ENCODE measurements at regions not wholly inside any gene's neighbourhood (a gene's known extent, or its start where the extent isn't known, plus 50 kb on each side); places are given as distances from the start of the nearest gene placed in this dataset.

GRCh38 chr4:95614684-95615205 lies 66.0 kb upstream of the UNC5C start:
- H3K4me1 Mint-ChIP-seq: peaks cover 5% of the 10 kb centered on the region; the same call in 2 of the 3 replicates
- no peaks in the 10 kb centered on the region; the same call in 1 of the 2 replicates for H3K9me2 ChIP-seq (ENCODE audit: insufficient read depth)
- no peak overlapping the region for H3K27ac Mint-ChIP-seq

GRCh38 chr4:95610061-95610569 lies 61.3 kb upstream of the UNC5C start:
- Mint-ChIP-seq H3K4me3 (no peak overlapping the region), H3K9me3 (peaks cover 4% of the 10 kb centered on the region; the same call in 1 of the 3 replicates), H3K4me1 (peaks cover 6% of the 10 kb centered on the region; the same call in 2 of the 3 replicates), H3K27ac (no peak overlapping the region), H3K27me3 (ENCODE audit: insufficient read depth, low read depth, poor library complexity) (peaks cover 4% of the 10 kb centered on the region), H3K36me3 (ENCODE audit: low read depth) (no peaks in the 10 kb centered on the region; the same call in 2 of the 3 replicates)
- no peaks in the 10 kb centered on the region for H3F3A ChIP-seq (replicated peaks; ENCODE audit: low read depth)
- DNase-seq (ENCODE audit: low spot score): no peak
- H3K9me2 ChIP-seq (ENCODE audit: insufficient read depth): no peaks in the 10 kb centered on the region
- no peaks in the 10 kb centered on the region for H3K36me3 ChIP-seq (ENCODE audit: insufficient read depth)
- no peaks in the 10 kb centered on the region; the same call in 1 of the 2 replicates for H3K4me1 ChIP-seq (ENCODE audit: insufficient read depth)
- H4K20me1 ChIP-seq (replicated peaks; ENCODE audit: insufficient read depth): no peaks in the 10 kb centered on the region
- H3K4me3 ChIP-seq: no peak overlapping the region
- no peak for TF ChIP-seq JUNB (IDR thresholded peaks at IDR 0.05; ENCODE audit: unreplicated experiment)
- TF ChIP-seq ZNF331 (CRISPR knock-in tag; IDR thresholded peaks at IDR 0.05; ENCODE audit: low read depth): no peak
- no peak overlapping the region for H3K4me2 ChIP-seq
- no peak for ATAC-seq
- no peaks in the 10 kb centered on the region for H3K79me2 ChIP-seq (replicated peaks; ENCODE audit: insufficient read depth)
- no peaks in the 10 kb centered on the region for H3K27me3 ChIP-seq (ENCODE audit: insufficient read depth)
- peak overlapping the region; percentile 4; the same call in 1 of the 2 replicates for H2AFZ ChIP-seq
- H3K27ac ChIP-seq (ENCODE audit: low read depth): no peak overlapping the region

More at GRCh38 chr4:95614684-95615205, 66.0 kb upstream of the UNC5C start:
- no peaks in the 10 kb centered on the region for H4K20me1 ChIP-seq (replicated peaks; ENCODE audit: insufficient read depth)
- H3K4me2 ChIP-seq: no peak overlapping the region
- H3K27me3 Mint-ChIP-seq (ENCODE audit: insufficient read depth, low read depth, poor library complexity): peaks cover 2% of the 10 kb centered on the region
- H3K9me3 Mint-ChIP-seq: peaks cover 3% of the 10 kb centered on the region; the same call in 1 of the 3 replicates
- H3K79me2 ChIP-seq (replicated peaks; ENCODE audit: insufficient read depth): no peaks in the 10 kb centered on the region
- H3K36me3 ChIP-seq (ENCODE audit: insufficient read depth): no peaks in the 10 kb centered on the region
- no peak for DNase-seq (ENCODE audit: low spot score)
- no peaks in the 10 kb centered on the region for H3K27me3 ChIP-seq (ENCODE audit: insufficient read depth)
- no peaks in the 10 kb centered on the region for H3F3A ChIP-seq (replicated peaks; ENCODE audit: low read depth)
- no peak overlapping the region for H3K4me3 ChIP-seq
- H3K27ac ChIP-seq (ENCODE audit: low read depth): no peak overlapping the region
- ATAC-seq: no peak
- TF ChIP-seq ZNF331 (CRISPR knock-in tag; IDR thresholded peaks at IDR 0.05; ENCODE audit: low read depth) (no peak), CTCF (conservative IDR thresholded peaks at IDR 0.05; ENCODE audit: low read depth in 2 of 2) (no peak), EZH2phosphoT487 (IDR thresholded peaks at IDR 0.05; ENCODE audit: unreplicated experiment) (no peak), CREB1 (CRISPR knock-in tag; IDR thresholded peaks at IDR 0.05; ENCODE audit: low read depth) (no peak), POLR2AphosphoS5 (IDR thresholded peaks at IDR 0.05; ENCODE audit: low read depth) (no peak), STAT1 (IDR thresholded peaks at IDR 0.05; ENCODE audit: unreplicated experiment) (no peak)
- H3K36me3 Mint-ChIP-seq (ENCODE audit: low read depth): no peaks in the 10 kb centered on the region
- no peak overlapping the region for H3K4me3 Mint-ChIP-seq
- no peaks in the 10 kb centered on the region; the same call in 1 of the 2 replicates for H3K4me1 ChIP-seq (ENCODE audit: insufficient read depth)
- no peak overlapping the region for H2AFZ ChIP-seq

- no peaks in the 10 kb centered on the region for H3K79me2 ChIP-seq (replicated peaks; ENCODE audit: insufficient read depth)
- H3K27ac Mint-ChIP-seq: no peak overlapping the region
- H3K4me1 ChIP-seq (ENCODE audit: insufficient read depth): no peaks in the 10 kb centered on the region; the same call in 1 of the 2 replicates
- peaks cover 6% of the 10 kb centered on the region; the same call in 2 of the 3 replicates for H3K4me1 Mint-ChIP-seq
- no peak for DNase-seq (ENCODE audit: low spot score)
- no peak for ATAC-seq
- H3K27ac ChIP-seq (ENCODE audit: low read depth): no peak overlapping the region
- H2AFZ ChIP-seq: no peak overlapping the region
- peaks cover 4% of the 10 kb centered on the region; the same call in 1 of the 3 replicates for H3K9me3 Mint-ChIP-seq
- H3K36me3 Mint-ChIP-seq (ENCODE audit: low read depth): no peaks in the 10 kb centered on the region; the same call in 2 of the 3 replicates
- H3K4me2 ChIP-seq: no peak overlapping the region
- no peak overlapping the region for H3K4me3 Mint-ChIP-seq
- no peaks in the 10 kb centered on the region for H4K20me1 ChIP-seq (replicated peaks; ENCODE audit: insufficient read depth)
- no peaks in the 10 kb centered on the region for H3K27me3 ChIP-seq (ENCODE audit: insufficient read depth)
- H3K36me3 ChIP-seq (ENCODE audit: insufficient read depth): no peaks in the 10 kb centered on the region
- no peaks in the 10 kb centered on the region for H3K9me2 ChIP-seq (ENCODE audit: insufficient read depth)
- H3K27me3 Mint-ChIP-seq (ENCODE audit: insufficient read depth, low read depth, poor library complexity): peaks cover 4% of the 10 kb centered on the region
- no peaks in the 10 kb centered on the region for H3F3A ChIP-seq (replicated peaks; ENCODE audit: low read depth)
- H3K4me3 ChIP-seq: no peak overlapping the region
- TF ChIP-seq CREB1 (CRISPR knock-in tag; IDR thresholded peaks at IDR 0.05; ENCODE audit: low read depth) (no peak), EZH2 (IDR thresholded peaks at IDR 0.05; ENCODE audit: low read depth, unreplicated experiment) (no peak), CTCF (conservative IDR thresholded peaks at IDR 0.05; ENCODE audit: low read depth in 2 of 2) (no peak), EZH2phosphoT487 (IDR thresholded peaks at IDR 0.05; ENCODE audit: unreplicated experiment) (no peak), ZNF331 (CRISPR knock-in tag; IDR thresholded peaks at IDR 0.05; ENCODE audit: low read depth) (no peak), STAT1 (IDR thresholded peaks at IDR 0.05; ENCODE audit: unreplicated experiment) (no peak)
Observed at GRCh38 chr4:95606739-95607138, 58.0 kb upstream of the UNC5C start.
